Right atrium auricular region (tissue), 2 donors: ENCODE measurements at regions not wholly inside any gene's neighbourhood (a gene's known extent, or its start where the extent isn't known, plus 50 kb on each side); places are given as distances from the start of the nearest gene placed in this dataset.

ENCODE experiments used
- DNase-seq: peaks from one replicate; pipeline ENCODE4 v3.0.0-alpha.2; 2019; ENCODE audit warnings: low spot score
- H3K27ac ChIP-seq, 2 donors: fragments of 200-600 bp; sonication (generic); 1 replicate in 1 of 2; 2 replicates in 1 of 2; pipeline ENCODE4 v1.5.1; 2016 to 2019
- H3K27me3 ChIP-seq, 2 donors: fragments of 200-600 bp; sonication (generic); one replicate each; pipeline versions ENCODE4 v1.5.1 to v1.6.0; 2017 to 2019
- H3K36me3 ChIP-seq: fragments of 200-600 bp; sonication (generic); one replicate; pipeline ENCODE4 v1.5.1; 2016
- H3K4me1 ChIP-seq, 2 donors: fragments of 200-600 bp; sonication (generic); one replicate each; pipeline versions ENCODE4 v1.5.1 to v1.6.0; 2017 to 2019
- H3K4me3 ChIP-seq, 2 donors: fragments of 200-600 bp; sonication (generic); 1 replicate in 1 of 2; 2 replicates in 1 of 2; pipeline ENCODE4 v1.5.1; 2017 to 2019; ENCODE audit warnings: mild to moderate bottlenecking in 1 of 2, moderate library complexity in 1 of 2
- H3K9me3 ChIP-seq, 2 donors: fragments of 200-600 bp; sonication (generic); one replicate each; pipeline ENCODE4 v1.5.1; 2019
- CTCF ChIP-seq, 2 donors: fragments of 200-600 bp; sonication (generic); IDR thresholded peaks; one replicate each; pipeline ENCODE4 v1.5.1; 2019; ENCODE audit warnings: antibody characterized with exemption in 2 of 2

- no peaks in the 10 kb centered on the region for H3K36me3 ChIP-seq
- H3K27ac ChIP-seq = no peak overlapping the region
- H3K4me1 ChIP-seq = no peaks in the 10 kb centered on the region
- no peak overlapping the region for H3K4me3 ChIP-seq
- H3K9me3 ChIP-seq = no peaks in the 10 kb centered on the region
- no peaks in the 10 kb centered on the region for H3K27me3 ChIP-seq
- no peak for DNase-seq
- TF ChIP-seq CTCF (IDR thresholded peaks at IDR 0.05) = no peak
These were observed 52.4 kb upstream of the WDR26 start for GRCh38 chr1:224486801-224487583.

GRCh38 chr1:224488806-224489499, 54.4 kb upstream of the WDR26 start:
- no peaks in the 10 kb centered on the region for H3K4me1 ChIP-seq
- no peak overlapping the region for H3K4me3 ChIP-seq
- no peaks in the 10 kb centered on the region for H3K27me3 ChIP-seq
- no peak overlapping the region for H3K27ac ChIP-seq
- no peaks in the 10 kb centered on the region for H3K36me3 ChIP-seq
- no peak for TF ChIP-seq CTCF (IDR thresholded peaks at IDR 0.05)
- no peak for DNase-seq
- H3K9me3 ChIP-seq = no peaks in the 10 kb centered on the region

- no peak for DNase-seq
- TF ChIP-seq CTCF (IDR thresholded peaks at IDR 0.05) = no peak
- no peaks in the 10 kb centered on the region for H3K27me3 ChIP-seq
- H3K36me3 ChIP-seq = no peaks in the 10 kb centered on the region
- H3K4me3 ChIP-seq = no peak overlapping the region
- H3K9me3 ChIP-seq = no peaks in the 10 kb centered on the region
- H3K27ac ChIP-seq = no peak overlapping the region
- no peaks in the 10 kb centered on the region for H3K4me1 ChIP-seq
These were observed 55.2 kb upstream of the WDR26 start for GRCh38 chr1:224489534-224490365.

- TF ChIP-seq CTCF (IDR thresholded peaks at IDR 0.05) = no peak
- Histone ChIP-seq H3K9me3 (no peaks in the 10 kb centered on the region), H3K27me3 (no peaks in the 10 kb centered on the region), H3K4me3 (no peak overlapping the region), H3K36me3 (no peaks in the 10 kb centered on the region), H3K27ac (no peak overlapping the region), H3K4me1 (no peaks in the 10 kb centered on the region)
- DNase-seq = no peak
These were observed 56.2 kb upstream of the WDR26 start for GRCh38 chr1:224490549-224491537.

GRCh38 chr1:224492015-224492414, 57.4 kb upstream of the WDR26 start:
- DNase-seq = no peak
- Histone ChIP-seq H3K27ac (no peak overlapping the region), H3K9me3 (no peaks in the 10 kb centered on the region), H3K4me3 (no peak overlapping the region), H3K27me3 (no peaks in the 10 kb centered on the region), H3K4me1 (no peaks in the 10 kb centered on the region), H3K36me3 (no peaks in the 10 kb centered on the region)
- TF ChIP-seq CTCF (IDR thresholded peaks at IDR 0.05) = no peak
